CMK (cell line): ENCODE measurements at regions not wholly inside any gene's neighbourhood (a gene's known extent, or its start where the extent isn't known, plus 50 kb on each side); places are given as distances from the start of the nearest gene placed in this dataset.

ENCODE experiments used
- DNase-seq: peaks from one replicate; pipeline ENCODE4 v3.0.0-alpha.2; 2010; ENCODE audit warnings: low read depth

DNA sequence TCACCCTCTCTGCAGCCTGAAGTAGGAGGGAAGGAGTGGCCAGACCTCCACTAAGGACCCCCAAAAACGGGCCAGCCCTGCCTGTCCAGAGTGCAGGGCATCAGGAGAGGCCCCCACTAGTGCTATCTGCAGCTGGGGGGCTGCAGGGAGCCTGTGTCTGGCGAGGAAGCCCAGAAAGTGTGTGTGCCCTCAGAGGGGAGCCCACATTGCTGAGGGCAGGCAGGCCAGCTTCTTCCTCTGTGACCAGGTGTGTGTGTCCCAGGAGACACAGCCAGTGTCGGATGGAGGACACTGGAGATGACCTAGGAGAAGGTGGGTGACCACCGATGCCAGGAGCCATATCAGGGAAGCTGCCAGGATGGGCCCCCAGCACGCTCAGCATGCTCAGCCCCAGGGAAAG lies 218.7 kb downstream of the IRX2 start:
- DNase-seq, result no peak

DNA sequence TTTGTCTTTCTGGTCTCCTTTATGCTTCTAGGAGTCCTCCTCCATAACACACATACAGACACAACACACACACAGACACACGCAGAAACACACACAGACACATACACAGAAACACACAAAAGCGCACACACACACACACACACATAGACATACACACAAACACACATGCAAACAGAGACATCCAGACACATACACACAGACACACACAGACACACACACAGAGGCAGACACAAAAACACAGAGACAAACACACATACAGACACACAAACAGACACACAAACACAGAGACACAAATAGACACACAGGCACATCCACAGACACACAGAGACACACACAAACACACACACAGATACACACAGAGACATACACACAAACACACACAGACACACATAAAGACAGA lies 220.2 kb downstream of the IRX2 start:
- DNase-seq, result no peak

- no peak for DNase-seq
Measured at GRCh38 chr5:2530609-2531008, 220.9 kb downstream of the IRX2 start.

DNA sequence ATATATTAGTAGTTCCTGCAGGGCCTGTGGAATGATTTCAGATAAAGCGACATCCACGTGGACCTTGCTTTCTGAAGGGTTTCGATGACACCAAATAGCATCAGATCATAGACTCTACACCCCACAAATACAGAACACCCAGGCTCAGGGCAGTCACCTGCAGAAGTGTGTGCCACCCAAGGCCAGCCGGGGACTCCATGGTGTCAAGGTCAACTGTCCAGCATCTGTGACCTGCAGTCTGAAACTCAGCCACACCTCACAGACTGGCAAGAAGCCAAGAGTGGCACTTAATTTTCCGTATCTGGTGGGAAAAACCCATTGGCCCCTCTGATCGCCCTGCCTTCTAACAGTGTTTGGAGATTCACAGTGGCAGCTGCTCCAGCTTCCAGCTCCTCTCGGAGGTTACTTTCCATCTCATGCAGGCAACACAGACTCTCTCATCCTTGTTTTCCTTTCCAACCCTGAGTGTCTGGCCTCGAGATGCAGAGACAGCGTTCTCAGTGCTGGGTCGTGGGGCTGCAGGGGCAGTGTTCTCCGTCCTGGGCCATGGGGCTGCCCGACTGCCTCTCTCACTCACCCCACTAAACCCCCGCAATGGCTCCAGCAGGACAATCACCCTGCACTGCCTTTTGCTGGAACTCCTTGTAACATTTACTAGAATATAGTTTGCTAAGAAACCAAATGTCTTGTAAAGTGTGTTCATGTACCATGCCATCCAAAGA lies 221.9 kb downstream of the IRX2 start:
- DNase-seq, result no peak

- DNase-seq, result no peak
Measured at GRCh38 chr5:2525351-2525750, 226.1 kb downstream of the IRX2 start.

DNA sequence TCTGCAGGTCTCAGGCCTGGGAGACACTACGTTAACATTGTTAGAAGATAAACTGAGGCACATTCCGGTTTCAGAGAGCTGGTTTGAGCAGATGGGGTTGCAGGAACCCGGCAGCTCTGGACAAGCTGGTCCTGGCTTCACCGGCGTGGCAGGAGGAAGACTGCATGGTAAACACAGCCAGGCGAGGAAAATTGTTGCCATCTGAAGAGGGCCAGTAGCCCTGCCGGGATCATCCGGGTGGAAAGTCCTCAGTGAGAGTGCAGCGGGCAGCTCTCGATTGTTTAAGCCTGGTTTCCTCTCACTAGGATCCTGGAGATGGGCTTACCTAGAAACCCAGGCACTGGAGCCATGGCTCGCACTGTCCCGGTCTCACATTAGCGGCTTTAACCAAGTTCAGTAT lies 226.9 kb downstream of the IRX2 start:
- no peak for DNase-seq

GRCh38 chr5:2523180-2523579 lies 228.3 kb downstream of the IRX2 start:
- no peak for DNase-seq

- DNase-seq, result no peak
Measured at GRCh38 chr5:2522372-2522771, 229.1 kb downstream of the IRX2 start.

DNA sequence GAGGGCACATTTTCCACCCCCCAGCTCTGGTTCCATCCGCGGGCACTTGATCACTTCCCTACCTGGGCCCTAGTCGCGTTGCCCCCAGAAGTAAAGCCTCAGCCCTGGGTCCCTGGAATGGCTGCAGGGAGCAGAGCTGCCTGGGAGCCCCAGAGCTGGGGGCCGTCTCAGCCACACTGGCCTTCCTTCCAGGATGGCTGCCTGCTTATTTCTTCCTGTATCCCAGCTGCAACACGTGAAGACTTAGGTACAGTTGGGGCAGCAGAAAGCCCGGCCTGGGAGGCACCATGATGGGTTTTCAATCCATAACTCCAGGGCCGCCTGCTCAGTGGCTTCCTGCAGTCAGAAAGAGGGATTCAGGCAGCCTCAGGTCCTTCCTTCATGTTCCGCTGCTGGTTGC lies 232.3 kb downstream of the IRX2 start:
- no peak for DNase-seq

DNA sequence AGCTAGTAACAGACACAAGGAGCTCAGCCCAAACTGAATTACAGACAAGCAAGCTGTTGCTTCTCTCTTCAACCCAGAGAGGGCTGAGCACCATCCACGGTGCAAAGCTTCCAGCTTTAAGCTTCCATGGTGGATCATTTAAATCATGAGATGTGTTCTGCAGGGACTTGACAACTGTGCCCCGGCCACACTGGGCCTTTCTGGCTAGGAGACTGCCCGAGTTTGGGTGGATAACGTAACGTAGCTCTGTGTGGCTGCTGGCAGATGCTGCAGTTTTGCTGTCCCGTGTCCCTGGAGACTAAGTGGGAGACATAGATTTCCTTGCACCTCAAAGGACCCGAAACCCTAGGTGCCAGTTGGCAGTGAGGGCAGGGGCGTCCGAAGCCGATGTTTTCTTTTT lies 234.0 kb downstream of the IRX2 start:
- no peak for DNase-seq

DNA sequence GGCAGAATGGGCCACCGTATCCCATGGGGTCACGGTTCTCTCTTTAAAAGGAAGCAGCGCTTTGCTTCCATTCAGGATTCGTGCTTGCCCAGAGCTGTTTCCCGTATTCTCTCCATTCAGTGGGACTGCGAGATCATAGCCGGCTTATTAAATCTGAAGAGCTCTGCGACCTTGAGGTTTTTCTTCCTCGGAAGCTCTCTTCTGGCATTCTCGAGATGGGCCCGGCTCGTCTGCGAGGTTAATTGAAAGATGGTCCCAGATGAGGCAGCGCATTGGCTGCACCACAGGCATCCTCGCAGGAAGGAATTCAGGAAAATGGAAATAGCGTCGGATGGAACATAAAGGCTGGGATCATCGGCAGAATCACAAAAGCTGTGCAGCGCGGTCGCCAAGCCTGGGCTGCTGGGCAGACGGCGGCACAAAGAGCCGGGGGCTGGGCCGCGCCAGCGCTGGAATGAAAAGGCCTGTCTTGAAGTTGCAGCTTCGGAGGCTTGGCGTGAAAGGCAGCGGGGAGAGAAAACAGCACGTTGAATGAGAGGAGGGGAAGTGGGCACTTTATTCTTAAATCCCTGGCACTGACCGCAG lies 236.2 kb downstream of the IRX2 start:
- no peak for DNase-seq

DNA sequence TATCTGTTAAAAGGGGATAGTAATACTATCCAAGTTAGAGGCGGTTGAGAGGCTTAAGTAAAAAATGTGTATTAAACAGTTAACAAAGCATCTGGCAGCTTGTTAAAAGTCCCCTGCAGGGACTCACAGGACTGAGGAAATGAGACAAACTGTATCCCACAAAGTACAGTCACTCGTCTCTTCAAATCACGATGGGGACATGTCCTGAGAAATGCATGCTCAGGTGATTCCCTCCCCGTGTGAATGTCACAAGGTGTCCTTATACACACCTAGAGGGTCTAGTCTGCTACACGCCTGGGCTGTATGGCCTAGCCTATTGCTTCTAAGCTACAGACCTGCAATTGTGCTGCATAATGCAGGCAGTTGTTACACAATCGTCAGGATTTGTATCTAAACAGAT lies 237.0 kb downstream of the IRX2 start:
- DNase-seq, result no peak

GRCh38 chr5:2511706-2512105 lies 239.8 kb downstream of the IRX2 start:
- no peak for DNase-seq

DNA sequence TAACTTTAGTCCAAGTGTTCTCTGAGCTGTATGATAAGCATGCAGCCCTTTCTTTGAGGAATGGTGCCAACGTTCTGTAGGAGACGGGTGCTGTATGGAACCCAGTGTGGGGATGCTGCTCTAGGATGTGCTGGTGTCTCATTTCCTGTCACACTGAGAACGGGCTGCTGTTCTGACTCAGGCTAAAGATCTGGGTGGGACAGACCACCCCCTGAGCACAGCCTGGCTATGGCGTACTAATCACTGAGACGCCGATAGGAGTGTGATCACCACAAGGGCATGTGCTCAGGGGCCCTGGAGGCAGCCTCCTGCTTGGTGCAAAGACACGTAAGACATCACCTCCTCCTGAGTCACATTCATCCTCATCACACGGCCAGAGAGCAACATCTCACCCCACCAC lies 240.4 kb downstream of the IRX2 start:
- no peak for DNase-seq

DNA sequence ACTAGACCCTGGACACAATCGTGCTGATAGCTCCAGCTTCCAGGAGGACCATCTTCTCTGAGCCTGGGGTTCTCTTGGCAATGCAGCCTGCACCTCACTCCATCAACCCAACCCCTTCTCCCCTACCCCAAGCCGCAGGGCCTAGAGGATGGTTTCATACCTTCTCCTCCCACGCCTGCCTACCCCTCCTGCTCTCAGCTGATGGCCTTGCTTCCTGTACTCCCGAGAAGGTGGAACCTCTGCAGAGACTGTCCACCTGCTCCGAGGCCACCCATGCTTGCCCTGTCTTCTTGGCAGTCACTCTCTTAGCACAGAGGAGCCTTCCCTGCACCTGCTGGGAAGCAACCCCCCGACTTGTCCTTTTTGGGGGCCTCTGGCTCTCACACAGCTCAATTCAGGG lies 241.9 kb downstream of the IRX2 start:
- no peak for DNase-seq

DNA sequence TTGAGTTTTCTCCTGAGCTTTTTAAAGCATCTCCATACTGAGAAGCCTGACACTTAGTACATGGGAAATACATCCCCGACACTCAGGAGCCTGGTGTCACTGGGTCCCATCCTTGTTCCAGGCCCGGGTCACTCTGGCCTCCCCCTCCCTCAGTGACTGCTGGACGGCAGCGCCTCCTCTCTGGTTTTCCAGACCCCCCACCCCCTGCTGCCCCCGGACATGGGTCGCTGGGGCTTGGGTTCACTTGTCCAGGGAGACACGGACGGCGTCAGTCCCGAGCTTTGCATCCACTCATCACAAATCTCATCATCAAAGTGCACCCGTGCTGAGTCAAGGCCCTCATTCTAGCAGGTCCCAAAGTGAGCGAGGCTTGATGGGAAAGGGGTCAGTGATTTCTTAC lies 243.0 kb downstream of the IRX2 start:
- DNase-seq, result no peak

GRCh38 chr5:2507611-2508010 lies 243.9 kb downstream of the IRX2 start:
- no peak for DNase-seq

- no peak for DNase-seq
Measured at GRCh38 chr5:2506603-2507002, 244.9 kb downstream of the IRX2 start.

GRCh38 chr5:2505217-2505616 lies 246.3 kb downstream of the IRX2 start:
- DNase-seq, result no peak

DNA sequence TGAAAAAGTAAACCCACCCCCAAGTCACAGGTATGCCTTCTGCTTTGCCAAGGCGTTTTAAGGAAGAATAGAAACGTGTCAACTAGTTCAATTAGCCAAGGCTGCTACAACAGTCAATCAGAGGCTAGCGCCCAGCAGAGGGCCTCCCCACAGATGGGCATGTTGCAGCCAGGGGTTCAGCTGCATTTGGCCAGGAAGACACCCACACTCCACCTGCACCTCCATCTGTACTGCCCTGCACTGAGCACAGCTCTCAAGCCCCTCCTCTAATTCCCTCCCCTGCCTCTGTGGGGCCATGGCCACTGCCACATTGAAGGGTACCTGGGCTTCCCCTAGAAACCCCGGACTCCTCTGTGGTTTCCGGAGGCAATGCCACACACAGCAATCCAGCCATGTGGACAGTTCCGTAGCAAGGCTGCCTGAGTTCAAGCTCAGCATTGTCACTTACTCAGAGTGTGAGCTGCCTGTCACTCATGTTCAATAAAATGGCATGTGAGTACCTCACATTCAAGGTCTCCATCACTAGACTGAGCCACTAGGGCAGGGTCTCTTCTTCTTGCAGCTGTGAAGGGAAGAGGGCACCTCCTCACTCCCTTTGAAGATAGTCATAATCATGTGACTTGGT lies 248.4 kb downstream of the IRX2 start:
- no peak for DNase-seq

DNA sequence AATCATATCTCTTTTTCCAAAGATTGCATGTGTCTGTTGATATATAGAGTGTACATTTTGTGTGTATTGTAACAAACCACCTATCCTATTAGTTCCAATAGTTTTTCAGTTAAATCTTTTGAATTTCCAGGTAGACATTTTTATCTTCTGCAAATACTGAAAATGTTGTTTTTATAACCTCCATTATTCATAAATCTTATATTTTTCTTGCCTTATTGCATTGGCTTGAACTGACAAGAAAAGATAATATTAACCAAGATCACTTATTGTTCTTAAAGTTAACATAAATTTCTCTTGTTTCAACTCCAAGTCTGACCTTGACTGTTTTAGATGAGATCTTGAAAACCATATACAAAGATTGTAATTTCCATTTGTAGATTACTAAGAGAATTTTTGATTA lies 251.6 kb downstream of the IRX2 start:
- no peak for DNase-seq

DNA sequence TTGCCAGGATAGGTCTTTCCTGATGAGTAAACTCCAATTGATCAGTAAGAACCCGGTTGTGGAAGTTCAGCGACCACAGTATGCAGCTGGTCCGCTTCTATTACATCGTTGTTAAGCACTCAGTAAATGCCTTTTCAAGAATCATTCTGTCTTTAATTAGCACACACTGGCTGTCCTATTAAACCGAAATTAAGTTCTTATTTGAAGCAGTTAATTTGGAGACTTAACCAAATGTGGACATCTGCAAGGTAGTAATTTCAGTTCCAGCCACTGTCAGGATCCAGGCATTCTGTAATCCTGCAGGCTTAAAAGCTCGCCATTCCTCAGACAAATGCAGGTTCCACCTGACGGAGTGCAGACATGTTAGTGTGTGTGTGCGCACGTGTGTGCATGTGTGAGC lies 254.6 kb downstream of the IRX2 start:
- no peak for DNase-seq

DNA sequence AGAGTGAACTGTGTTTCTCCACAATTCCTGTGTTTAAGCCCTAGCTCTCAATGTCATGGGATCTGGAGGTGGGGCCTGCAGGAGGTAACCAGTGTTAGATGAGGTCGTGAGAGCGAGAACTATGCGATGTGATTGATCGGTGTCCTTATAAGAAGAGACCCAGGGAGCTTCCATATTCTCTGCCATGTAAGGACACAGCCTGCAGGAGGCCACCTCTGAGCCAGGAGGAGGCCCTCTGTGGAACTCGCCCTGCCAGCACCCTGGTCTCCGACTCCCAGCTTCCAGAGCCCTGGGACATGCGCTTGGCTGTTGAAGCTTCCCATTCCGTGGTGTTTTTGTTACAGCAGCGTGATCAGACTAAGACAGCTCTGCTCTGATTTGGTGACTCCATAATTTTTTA lies 255.4 kb downstream of the IRX2 start:
- no peak for DNase-seq

GRCh38 chr5:2493356-2493755 lies 258.1 kb downstream of the IRX2 start:
- DNase-seq, result no peak
